Glutamatergic neuron (in vitro differentiated cells): ENCODE measurements at regions not wholly inside any gene's neighbourhood (a gene's known extent, or its start where the extent isn't known, plus 50 kb on each side); places are given as distances from the start of the nearest gene placed in this dataset.

ENCODE experiments used
- DNase-seq: peaks from one replicate; pipeline ENCODE4 v3.0.0; 2022
- H3K27ac Mint-ChIP-seq: one replicate; pipeline ENCODE4 v1.8.0; 2020; ENCODE audit warnings: mild to moderate bottlenecking, mixed read lengths, inconsistent platforms; ENCODE audit not compliant: unreplicated experiment
- H3K27me3 Mint-ChIP-seq: one replicate; pipeline ENCODE4 v1.8.0; 2020; ENCODE audit warnings: mild to moderate bottlenecking, moderate library complexity, mixed read lengths, inconsistent platforms; ENCODE audit not compliant: unreplicated experiment
- H3K36me3 Mint-ChIP-seq: one replicate; pipeline ENCODE4 v1.8.0; 2020; ENCODE audit warnings: mild to moderate bottlenecking, mixed read lengths, inconsistent platforms; ENCODE audit not compliant: unreplicated experiment
- H3K4me1 Mint-ChIP-seq: one replicate; pipeline ENCODE4 v1.8.0; 2020; ENCODE audit warnings: mild to moderate bottlenecking, low read depth, mixed read lengths, inconsistent platforms; ENCODE audit not compliant: unreplicated experiment
- H3K4me3 Mint-ChIP-seq: one replicate; pipeline ENCODE4 v1.8.0; 2020; ENCODE audit warnings: mild to moderate bottlenecking, mixed read lengths, inconsistent platforms; ENCODE audit not compliant: unreplicated experiment
- H3K9me3 Mint-ChIP-seq: one replicate; pipeline ENCODE4 v1.8.0; 2020; ENCODE audit warnings: mild to moderate bottlenecking, moderate library complexity, mixed read lengths, inconsistent platforms; ENCODE audit not compliant: unreplicated experiment
- TF ChIP-seq, protein P1 (sequence below): fragments of 200-600 bp; sonication (generic); IDR thresholded peaks from one replicate; pipeline ENCODE4 v1.5.0; 2021; ENCODE audit not compliant: partially characterized antibody, unreplicated experiment

DNA sequence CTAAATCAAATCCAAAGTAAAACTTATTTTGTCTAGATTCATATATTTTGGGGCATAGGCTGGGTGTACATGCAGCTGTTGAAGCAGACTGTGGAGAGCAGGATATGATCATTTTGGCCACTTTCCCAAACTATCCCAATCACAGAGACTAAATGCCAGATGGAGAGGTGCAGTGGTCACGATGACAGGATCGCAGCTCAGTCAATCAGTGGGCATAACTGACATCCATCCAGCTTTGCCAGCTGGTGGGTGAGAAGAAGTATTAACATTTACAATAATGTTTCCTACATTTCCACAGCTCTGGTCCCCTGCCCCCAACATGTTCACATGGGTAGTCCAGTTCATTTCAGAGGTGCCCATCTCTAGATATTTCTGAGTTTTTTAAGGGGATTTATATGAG is 255.5 kb upstream of the SESN3 start:
- TF ChIP-seq, protein P1, sequence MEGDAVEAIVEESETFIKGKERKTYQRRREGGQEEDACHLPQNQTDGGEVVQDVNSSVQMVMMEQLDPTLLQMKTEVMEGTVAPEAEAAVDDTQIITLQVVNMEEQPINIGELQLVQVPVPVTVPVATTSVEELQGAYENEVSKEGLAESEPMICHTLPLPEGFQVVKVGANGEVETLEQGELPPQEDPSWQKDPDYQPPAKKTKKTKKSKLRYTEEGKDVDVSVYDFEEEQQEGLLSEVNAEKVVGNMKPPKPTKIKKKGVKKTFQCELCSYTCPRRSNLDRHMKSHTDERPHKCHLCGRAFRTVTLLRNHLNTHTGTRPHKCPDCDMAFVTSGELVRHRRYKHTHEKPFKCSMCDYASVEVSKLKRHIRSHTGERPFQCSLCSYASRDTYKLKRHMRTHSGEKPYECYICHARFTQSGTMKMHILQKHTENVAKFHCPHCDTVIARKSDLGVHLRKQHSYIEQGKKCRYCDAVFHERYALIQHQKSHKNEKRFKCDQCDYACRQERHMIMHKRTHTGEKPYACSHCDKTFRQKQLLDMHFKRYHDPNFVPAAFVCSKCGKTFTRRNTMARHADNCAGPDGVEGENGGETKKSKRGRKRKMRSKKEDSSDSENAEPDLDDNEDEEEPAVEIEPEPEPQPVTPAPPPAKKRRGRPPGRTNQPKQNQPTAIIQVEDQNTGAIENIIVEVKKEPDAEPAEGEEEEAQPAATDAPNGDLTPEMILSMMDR = no peak

DNA sequence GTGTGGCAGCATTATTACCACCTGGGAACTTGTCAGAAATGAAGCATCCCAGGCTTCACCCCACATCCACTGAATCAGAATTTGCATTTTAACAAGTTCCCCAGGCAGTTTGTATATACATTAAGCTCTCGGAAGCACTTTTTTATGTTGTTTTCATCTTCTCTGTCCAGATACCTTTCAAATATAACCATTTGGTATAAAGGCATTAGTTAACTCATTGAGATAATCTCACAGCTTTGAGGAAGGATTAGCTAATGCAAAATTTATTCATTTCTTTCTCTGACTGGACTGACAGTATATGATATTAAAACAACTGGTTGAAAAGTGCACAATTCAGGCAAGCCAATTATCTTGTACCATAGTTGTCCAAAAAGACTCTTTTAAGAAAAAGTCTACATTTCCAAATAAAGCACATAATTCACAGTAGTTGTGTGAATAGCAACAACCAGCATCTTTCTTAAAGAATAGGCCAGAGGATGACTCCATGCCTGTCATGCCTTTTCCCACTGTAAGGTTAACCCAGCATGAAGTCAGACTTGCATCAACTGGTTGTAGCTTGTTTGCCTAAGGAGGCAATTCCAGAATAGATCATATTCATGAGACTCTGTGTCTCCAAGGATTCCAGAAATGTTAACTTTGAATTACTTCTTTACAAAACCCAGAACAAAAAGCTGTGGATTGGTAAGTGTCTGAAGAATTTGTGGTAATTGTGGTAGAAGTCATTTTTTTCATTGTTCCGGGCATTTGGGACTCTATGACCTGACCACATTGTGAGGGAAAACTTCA is 254.3 kb upstream of the SESN3 start:
- peaks cover 4% of the 10 kb centered on the region for H3K4me1 Mint-ChIP-seq
- H3K36me3 Mint-ChIP-seq = peaks cover 8% of the 10 kb centered on the region
- no peak overlapping the region for H3K27ac Mint-ChIP-seq
- H3K27me3 Mint-ChIP-seq = no peaks in the 10 kb centered on the region
- H3K4me3 Mint-ChIP-seq = no peak overlapping the region
- H3K9me3 Mint-ChIP-seq = no peaks in the 10 kb centered on the region
- TF ChIP-seq, protein P1 = no peak
- DNase-seq = no peak

More for the DNA sequence above, 255.5 kb upstream of the SESN3 start:
- no peak for DNase-seq
- Mint-ChIP-seq H3K4me1 (peaks cover 4% of the 10 kb centered on the region), H3K36me3 (peaks cover 14% of the 10 kb centered on the region), H3K27ac (no peak overlapping the region), H3K27me3 (peaks cover 1% of the 10 kb centered on the region), H3K9me3 (peaks cover 2% of the 10 kb centered on the region), H3K4me3 (no peak overlapping the region)

DNA sequence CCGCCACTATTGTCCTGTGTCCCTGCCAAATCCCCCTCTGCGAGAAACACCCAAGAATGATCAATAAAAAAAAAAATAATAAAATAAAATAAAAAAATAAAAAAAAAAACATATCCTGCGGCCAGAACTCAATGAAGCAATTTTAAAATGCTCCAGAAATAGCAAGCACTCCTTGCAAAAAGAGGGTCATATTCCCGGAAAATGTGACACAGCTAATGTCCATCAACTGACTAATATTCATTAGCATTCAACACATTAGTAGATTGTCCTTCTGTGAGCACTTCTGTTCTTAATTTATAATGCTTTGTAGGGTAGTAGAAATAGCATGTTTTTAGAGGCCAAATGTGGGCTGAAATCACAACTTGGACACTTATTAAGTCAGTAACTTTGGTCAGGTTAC is 252.3 kb upstream of the SESN3 start:
- H3K9me3 Mint-ChIP-seq = no peaks in the 10 kb centered on the region
- H3K4me3 Mint-ChIP-seq = no peak overlapping the region
- H3K27me3 Mint-ChIP-seq = no peaks in the 10 kb centered on the region
- no peak for DNase-seq
- H3K36me3 Mint-ChIP-seq = peaks cover 8% of the 10 kb centered on the region
- TF ChIP-seq, protein P1 = no peak
- H3K27ac Mint-ChIP-seq = peak overlapping the region; percentile 64
- peaks cover 4% of the 10 kb centered on the region for H3K4me1 Mint-ChIP-seq

DNA sequence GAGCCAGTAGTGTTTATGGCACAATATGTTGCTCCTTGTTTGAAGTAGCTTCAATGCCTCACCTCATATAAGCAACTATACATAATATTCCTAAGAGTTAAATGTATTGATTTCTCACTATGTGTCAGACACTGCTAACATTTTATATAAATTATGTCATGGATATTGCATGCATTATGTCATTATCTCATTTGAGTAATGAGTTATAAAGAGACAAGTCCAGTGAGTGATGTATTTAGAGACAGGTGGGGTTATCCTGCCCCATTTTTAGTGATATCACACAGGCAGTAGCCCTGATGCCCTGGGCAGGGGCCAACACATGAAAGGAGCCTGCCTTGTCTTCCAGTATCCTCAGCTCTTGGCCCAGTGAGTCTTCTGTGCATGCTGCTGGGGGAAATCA is 247.0 kb upstream of the SESN3 start:
- no peaks in the 10 kb centered on the region for H3K9me3 Mint-ChIP-seq
- H3K27ac Mint-ChIP-seq = no peak overlapping the region
- H3K4me1 Mint-ChIP-seq = peaks cover 2% of the 10 kb centered on the region
- peaks cover 7% of the 10 kb centered on the region for H3K36me3 Mint-ChIP-seq
- no peak for DNase-seq
- no peaks in the 10 kb centered on the region for H3K27me3 Mint-ChIP-seq
- TF ChIP-seq, protein P1 = no peak
- H3K4me3 Mint-ChIP-seq = no peak overlapping the region

DNA sequence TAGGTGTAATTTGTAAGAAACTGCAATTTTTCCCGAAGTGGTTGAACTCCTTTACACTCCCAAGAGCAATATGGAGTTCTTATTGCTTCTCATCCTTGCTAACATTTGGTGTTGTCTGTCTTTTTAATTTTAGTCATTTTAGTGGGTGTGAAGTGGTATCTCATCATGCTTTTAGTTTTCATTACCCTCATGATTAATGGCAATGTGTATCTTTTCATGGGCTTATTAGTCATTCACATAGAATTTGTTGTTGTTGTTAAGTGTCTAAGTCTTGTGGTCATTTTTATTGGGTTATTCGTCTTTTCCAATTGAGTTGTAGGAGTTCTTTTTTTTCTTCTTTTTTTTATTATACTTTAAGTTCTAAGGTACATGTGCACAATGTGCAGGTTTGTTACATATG is 238.3 kb upstream of the SESN3 start:
- Mint-ChIP-seq H3K27ac (no peak overlapping the region), H3K36me3 (no peaks in the 10 kb centered on the region), H3K9me3 (no peaks in the 10 kb centered on the region), H3K4me1 (peaks cover 2% of the 10 kb centered on the region), H3K4me3 (no peak overlapping the region), H3K27me3 (no peaks in the 10 kb centered on the region)
- TF ChIP-seq, protein P1 = no peak
- DNase-seq = no peak
